ENCODE measurements at regions not wholly inside any gene's neighbourhood (a gene's known extent, or its start where the extent isn't known, plus 50 kb on each side); places are given as distances from the start of the nearest gene placed in this dataset.

DNA sequence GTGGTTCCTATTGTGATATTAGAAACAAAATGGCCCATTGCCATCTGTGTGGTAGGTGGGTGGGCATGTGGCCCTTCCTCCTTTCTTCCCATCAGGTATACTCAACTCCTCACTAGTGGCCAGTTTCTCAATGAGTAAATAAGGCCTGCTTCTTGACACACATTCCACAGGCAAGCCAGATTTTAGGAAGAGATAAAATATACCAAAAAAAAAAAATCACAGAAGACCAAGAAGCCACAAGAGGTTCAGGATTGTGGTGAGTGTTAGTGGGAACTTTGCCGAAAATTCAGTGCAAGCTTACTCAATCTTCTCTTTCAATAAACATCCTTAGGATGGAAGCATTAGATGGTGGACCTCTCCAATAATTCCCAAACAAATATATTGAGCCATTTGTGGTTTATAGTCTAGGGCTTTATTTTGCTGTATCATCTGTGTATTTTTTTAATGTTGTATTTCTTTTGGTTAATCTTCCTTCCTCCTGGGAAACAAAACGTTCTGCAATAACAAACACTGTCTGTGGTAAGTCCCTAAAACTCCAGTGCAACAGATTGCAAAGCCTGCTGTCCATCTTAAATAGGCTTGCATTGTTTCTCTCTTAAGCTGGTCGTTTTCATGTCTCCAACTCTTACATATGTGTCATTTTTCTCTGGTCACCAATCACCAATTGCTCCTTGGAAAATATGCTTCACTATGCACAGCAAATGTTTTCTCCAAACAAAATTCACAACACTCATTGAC is 289.9 kb upstream of the KITLG start:
- H3K4me3 ChIP-seq (ENCODE audit: low read length), result no peak overlapping the region
- H3K4me2 ChIP-seq (ENCODE audit: low read length), result no peak overlapping the region
- no peak overlapping the region for H3K27ac ChIP-seq (ENCODE audit: low read depth, low read length)
- TF ChIP-seq, protein P1, sequence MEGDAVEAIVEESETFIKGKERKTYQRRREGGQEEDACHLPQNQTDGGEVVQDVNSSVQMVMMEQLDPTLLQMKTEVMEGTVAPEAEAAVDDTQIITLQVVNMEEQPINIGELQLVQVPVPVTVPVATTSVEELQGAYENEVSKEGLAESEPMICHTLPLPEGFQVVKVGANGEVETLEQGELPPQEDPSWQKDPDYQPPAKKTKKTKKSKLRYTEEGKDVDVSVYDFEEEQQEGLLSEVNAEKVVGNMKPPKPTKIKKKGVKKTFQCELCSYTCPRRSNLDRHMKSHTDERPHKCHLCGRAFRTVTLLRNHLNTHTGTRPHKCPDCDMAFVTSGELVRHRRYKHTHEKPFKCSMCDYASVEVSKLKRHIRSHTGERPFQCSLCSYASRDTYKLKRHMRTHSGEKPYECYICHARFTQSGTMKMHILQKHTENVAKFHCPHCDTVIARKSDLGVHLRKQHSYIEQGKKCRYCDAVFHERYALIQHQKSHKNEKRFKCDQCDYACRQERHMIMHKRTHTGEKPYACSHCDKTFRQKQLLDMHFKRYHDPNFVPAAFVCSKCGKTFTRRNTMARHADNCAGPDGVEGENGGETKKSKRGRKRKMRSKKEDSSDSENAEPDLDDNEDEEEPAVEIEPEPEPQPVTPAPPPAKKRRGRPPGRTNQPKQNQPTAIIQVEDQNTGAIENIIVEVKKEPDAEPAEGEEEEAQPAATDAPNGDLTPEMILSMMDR (IDR thresholded peaks at IDR 0.05; ENCODE audit: low read depth, low read length, poor library complexity, severe bottlenecking), result no peak
- TF ChIP-seq EZH2phosphoT487 (IDR thresholded peaks at IDR 0.05; ENCODE audit: borderline replicate concordance, low read length), result no peak
- no peaks in the 10 kb centered on the region for H3K9me3 ChIP-seq (ENCODE audit: control insufficient read depth, insufficient read depth, low read length)
- H3K79me2 ChIP-seq (ENCODE audit: control insufficient read depth, low read length), result no peaks in the 10 kb centered on the region
- H3K27me3 ChIP-seq (ENCODE audit: control insufficient read depth, low read length), result no peaks in the 10 kb centered on the region
- H3K9me2 ChIP-seq (replicated peaks; ENCODE audit: control insufficient read depth, low read length), result no peaks in the 10 kb centered on the region
- no peaks in the 10 kb centered on the region for H3K4me1 ChIP-seq (ENCODE audit: control insufficient read depth, low read length)
- no peaks in the 10 kb centered on the region for H3F3A ChIP-seq (ENCODE audit: control insufficient read depth, insufficient read depth)
- H4K20me1 ChIP-seq (ENCODE audit: control insufficient read depth, insufficient read depth, low read depth, low read length), result no peaks in the 10 kb centered on the region
- no peaks in the 10 kb centered on the region for H3K36me3 ChIP-seq (ENCODE audit: control insufficient read depth, low read length)

DNA sequence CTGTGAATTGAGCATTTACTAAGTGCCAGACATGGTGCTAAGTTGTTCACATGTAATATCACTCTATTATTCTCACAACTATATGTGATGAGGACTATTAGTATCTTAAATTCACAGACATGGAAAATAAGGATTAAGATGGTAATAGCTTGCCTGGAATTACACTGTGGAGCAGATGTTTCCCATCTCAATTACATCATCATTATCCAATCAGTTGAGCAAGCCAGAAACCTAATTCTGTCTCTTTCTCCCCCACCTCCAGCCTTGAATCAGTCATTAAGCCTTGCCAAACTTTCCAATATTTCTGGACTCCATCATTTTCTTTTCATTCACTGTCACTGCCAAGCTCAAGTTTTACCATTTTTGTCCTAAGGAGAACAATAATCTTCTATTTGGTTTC is 287.8 kb upstream of the KITLG start:
- Histone ChIP-seq H3K27me3 (ENCODE audit: control insufficient read depth, low read length) (no peaks in the 10 kb centered on the region), H3K9me2 (replicated peaks; ENCODE audit: control insufficient read depth, low read length) (no peaks in the 10 kb centered on the region), H3K4me3 (ENCODE audit: low read length) (no peak overlapping the region), H3K4me1 (ENCODE audit: control insufficient read depth, low read length) (no peaks in the 10 kb centered on the region), H3K79me2 (ENCODE audit: control insufficient read depth, low read length) (no peaks in the 10 kb centered on the region), H3K36me3 (ENCODE audit: control insufficient read depth, low read length) (no peaks in the 10 kb centered on the region), H3K9me3 (ENCODE audit: control insufficient read depth, insufficient read depth, low read length) (no peaks in the 10 kb centered on the region), H3K4me2 (ENCODE audit: low read length) (no peak overlapping the region), H3F3A (ENCODE audit: control insufficient read depth, insufficient read depth) (no peaks in the 10 kb centered on the region), H4K20me1 (ENCODE audit: control insufficient read depth, insufficient read depth, low read depth, low read length) (no peaks in the 10 kb centered on the region), H3K27ac (ENCODE audit: low read depth, low read length) (no peak overlapping the region)
- TF ChIP-seq, protein P1 (IDR thresholded peaks at IDR 0.05; ENCODE audit: low read depth, low read length, poor library complexity, severe bottlenecking), result no peak
- TF ChIP-seq EZH2phosphoT487 (IDR thresholded peaks at IDR 0.05; ENCODE audit: borderline replicate concordance, low read length), result no peak

DNA sequence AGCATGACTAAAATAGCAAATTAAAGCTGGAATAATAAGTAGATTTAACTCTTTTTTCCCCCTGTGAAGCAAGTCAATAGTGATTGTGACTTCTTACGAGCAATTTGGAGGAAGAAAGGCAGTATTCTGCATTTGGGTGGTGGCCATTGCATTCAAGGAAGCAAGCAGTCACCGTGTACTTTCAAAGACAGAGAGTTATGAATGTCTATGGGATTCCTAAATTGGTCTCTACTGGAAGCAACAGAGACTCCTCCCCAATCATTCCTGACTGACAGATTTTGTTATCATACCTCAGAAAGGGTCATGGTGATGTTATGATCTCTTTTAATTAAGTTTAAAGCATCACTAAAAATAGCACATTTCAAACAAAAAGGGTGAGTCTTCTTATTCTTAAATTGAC is 287.2 kb upstream of the KITLG start:
- no peaks in the 10 kb centered on the region for H3K9me3 ChIP-seq (ENCODE audit: control insufficient read depth, insufficient read depth, low read length)
- H3K9me2 ChIP-seq (replicated peaks; ENCODE audit: control insufficient read depth, low read length), result no peaks in the 10 kb centered on the region
- no peaks in the 10 kb centered on the region for H3F3A ChIP-seq (ENCODE audit: control insufficient read depth, insufficient read depth)
- H3K36me3 ChIP-seq (ENCODE audit: control insufficient read depth, low read length), result no peaks in the 10 kb centered on the region
- no peaks in the 10 kb centered on the region for H4K20me1 ChIP-seq (ENCODE audit: control insufficient read depth, insufficient read depth, low read depth, low read length)
- no peaks in the 10 kb centered on the region for H3K79me2 ChIP-seq (ENCODE audit: control insufficient read depth, low read length)
- H3K4me3 ChIP-seq (ENCODE audit: low read length), result no peak overlapping the region
- H3K4me1 ChIP-seq (ENCODE audit: control insufficient read depth, low read length), result no peaks in the 10 kb centered on the region
- TF ChIP-seq, protein P1 (IDR thresholded peaks at IDR 0.05; ENCODE audit: low read depth, low read length, poor library complexity, severe bottlenecking), result no peak
- no peak for TF ChIP-seq EZH2phosphoT487 (IDR thresholded peaks at IDR 0.05; ENCODE audit: borderline replicate concordance, low read length)
- H3K4me2 ChIP-seq (ENCODE audit: low read length), result no peak overlapping the region
- no peak overlapping the region for H3K27ac ChIP-seq (ENCODE audit: low read depth, low read length)
- no peaks in the 10 kb centered on the region for H3K27me3 ChIP-seq (ENCODE audit: control insufficient read depth, low read length)

Measured in DOHH2 (cell line).